Left lobe of liver (tissue), 2 donors: ENCODE measurements at regions not wholly inside any gene's neighbourhood (a gene's known extent, or its start where the extent isn't known, plus 50 kb on each side); places are given as distances from the start of the nearest gene placed in this dataset.
A peak's percentile ranks its signal among the peaks of the same experiment; 100 is the strongest.

Experiments
- ATAC-seq: fragments of 200-7000 bp; cut with Tn5 transposase; one replicate; pipeline ENCODE4 v1.9.1; 2020; ENCODE audit warnings: mild to moderate bottlenecking, moderate library complexity
- DNase-seq: peaks from one replicate; pipeline ENCODE4 v3.0.0-alpha.2; 2020; ENCODE audit warnings: low spot score
- donor health status: DM: no; HTN: no; CAD: no; lungs with moderate emphysema.
- donor health status: DM: no; HTN: yes; CAD: no.

DNA sequence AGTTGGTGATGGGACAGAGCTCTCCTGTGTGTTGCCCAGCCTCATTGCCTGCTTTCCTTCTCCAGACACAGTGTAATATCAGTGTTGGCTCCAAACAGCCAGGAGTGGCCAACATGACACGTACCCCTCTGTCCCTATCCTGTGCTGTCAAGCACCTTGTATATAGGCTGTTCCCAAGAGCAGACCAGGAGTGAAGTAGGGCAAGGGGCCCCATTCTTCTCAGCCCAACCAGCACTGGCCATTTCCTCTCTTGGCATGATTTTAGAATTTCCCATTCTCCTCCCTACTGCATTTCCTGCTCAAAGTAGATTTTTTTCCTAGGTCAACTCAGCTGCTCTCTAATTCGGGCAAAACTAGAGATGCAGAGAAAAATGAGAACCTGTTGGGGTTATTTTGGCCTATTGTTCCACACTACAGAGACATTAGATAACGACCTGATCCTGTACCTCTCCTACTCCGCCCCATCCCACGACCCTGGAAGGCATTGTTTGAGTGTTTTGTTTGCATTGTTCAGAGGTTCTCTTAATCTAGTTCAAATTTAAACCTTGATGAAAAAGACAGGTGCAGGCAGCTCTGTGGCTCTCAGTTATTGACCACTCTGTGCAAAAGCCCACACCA is 95.6 kb downstream of the RASSF10 start:
- DNase-seq (no peak), ATAC-seq (no peak)

DNA sequence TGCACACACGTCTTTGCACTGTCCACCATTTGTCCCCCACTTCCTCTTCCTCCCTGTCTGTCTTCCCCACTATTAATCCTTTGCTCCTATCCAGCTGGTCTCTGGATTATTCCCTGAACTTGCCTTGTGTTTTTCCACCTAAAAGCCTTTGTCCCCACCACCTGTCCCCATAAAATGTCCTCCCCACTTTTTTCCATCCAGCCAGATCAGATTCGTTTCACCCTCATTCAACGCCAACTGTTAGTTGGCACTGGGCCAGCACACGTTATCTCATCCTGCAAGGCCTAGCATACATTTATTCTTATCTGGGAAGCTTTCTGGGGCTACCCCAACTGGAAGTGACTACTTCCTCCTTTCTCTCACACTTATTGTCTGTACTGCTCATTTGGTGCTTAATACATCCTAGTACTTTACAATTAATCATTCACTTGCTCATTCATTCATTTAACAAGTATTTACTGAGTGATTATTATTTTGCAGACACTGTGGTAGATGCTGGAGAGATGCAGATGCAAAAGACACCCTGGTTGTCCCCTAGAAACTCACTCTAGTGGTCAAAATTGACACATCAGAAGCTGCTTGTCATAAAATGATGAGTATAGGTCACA is 96.2 kb downstream of the RASSF10 start:
- ATAC-seq (no peak), DNase-seq (no peak)

DNA sequence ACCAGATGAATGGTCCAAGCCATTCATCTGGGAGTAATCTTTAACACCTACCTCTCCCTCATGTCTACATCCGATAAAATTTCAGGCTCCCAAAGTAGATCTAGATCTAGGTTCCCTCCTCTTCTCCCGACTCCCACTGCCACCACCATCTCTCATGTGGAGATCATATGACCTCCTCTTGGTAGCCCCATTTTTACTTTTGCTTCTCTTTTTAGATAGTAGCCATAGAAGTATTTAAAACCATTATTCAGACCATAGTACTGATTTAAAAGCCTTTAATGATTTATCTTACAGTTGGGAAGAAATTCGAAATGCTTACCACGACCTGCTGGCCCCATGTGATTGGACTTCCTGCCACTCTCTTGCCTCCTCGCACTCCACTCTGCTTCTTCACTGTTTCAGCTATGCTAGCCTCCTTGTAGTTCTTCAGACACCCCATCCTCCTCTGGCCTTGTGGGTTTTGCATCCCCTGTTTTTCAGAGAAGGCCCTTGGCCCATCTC is 98.5 kb downstream of the RASSF10 start:
- ATAC-seq (no peak), DNase-seq (no peak)

DNA sequence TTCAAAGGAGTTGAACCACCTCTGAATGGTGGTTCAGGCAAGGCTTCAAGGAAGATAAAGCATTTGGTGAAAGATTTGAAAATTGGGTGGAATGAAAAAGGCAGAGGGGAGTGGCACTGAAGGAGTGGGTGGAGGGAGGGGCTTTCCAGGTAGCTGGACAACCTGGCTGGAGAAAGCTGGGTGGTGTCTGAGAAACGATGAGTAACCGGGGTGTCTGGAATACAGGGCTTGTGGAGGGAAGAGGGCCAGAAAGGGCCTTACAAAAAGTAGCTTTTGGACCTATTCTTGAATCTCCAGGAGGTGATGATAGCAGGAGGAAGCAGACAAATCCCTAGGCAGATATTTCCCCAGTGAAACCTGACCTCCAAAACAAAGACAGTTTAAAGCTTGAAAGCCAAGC is 99.3 kb downstream of the RASSF10 start:
- DNase-seq (no peak), ATAC-seq (no peak)

DNA sequence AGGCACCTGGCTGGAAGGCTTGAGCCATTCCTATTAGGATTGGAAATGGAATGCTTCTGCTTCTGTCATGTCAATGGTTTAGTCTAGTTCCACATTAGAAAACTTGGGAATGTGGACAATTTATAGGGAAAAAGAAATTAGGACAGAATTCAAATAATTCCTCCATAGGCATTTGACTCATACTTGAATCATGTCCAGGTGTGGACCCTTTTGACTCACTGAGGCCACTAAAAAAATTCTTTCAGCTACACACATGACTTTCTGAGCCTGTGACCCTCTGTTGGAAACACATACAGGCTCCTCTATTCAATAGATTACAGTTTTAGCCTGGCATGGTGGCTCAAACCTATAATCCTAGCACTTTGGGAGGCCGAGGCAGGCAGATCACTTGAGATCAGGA is 100.5 kb downstream of the RASSF10 start:
- no peak for ATAC-seq
- no peak for DNase-seq

DNA sequence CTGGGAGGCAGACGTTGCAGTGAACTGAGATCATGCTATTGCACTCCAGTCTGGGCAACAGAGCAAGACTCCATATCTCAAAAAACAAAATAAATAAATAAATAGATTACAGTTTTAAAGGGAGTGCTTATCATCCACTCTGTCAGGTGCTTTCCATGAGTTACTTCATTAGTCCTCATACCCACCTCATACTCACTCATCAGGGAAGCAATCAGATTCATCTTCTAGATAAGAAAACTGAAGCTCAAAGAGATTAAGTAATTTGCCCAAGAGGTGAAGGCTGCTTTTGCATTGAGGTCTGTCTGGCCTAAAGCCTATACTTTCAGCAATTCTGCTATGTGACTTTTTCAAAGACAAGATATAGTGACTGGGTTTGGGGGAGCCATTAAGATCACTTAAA is 101.0 kb downstream of the RASSF10 start:
- ATAC-seq (no peak), DNase-seq (no peak)

DNA sequence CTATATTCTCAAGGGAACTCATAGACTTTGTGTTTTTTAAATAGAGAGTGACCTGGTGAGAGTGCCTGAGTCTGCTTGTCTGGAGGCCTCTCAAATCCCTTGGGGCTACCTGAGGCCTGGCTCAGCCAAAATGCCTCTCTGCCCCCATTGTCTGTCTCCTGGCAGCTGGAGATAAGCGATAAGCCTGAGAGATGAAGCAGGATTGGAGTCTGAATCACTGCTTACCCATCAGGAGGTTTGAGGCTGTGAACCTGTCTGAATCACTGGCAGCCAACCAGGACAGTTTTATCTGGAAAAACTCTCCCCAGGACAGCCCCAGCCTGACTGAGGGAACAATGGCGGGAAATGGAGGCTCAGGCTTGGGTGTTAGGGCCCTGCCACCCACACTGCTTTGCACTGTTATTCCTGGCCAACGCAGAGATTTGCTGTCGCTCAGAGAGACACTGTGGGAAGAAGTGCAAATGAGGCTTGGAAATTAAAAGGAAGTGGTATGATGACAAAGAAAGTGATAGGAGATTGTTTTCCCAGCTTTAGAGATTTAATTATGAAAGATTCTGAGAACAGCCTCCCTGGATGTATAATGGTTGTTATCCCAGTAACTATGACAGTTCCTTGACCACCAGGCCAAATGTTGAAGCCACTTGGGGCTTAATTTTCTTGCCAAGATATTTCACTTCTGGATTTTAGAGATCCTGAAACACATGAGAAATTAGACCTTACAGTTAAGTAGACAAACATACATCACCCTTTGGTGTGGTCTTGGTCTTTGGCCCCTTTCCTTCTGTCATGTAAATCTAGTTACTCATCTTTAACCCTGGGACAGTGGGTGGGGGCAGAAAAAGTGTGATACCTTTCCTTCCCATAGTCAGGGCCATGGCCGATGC is 102.1 kb downstream of the RASSF10 start:
- peak; percentile 13 for ATAC-seq

DNA sequence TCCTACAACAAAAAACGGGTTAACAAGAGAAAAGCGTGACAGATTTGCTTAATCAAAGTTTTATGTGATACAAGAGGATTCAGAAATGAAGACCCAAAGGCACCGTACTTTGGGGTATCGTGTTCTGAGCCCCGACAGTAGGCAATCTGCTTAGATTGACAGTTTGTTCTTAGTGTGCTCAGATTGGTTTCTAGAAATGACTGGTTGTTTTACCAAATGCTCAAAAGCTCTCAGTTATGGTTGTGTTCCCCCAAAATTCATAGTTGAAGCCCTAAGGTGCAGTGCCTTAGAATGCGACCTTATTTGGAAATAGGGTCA is 102.7 kb downstream of the RASSF10 start:
- ATAC-seq (no peak), DNase-seq (no peak)

More for the DNA sequence above, 102.1 kb downstream of the RASSF10 start:
- DNase-seq: no peak

DNA sequence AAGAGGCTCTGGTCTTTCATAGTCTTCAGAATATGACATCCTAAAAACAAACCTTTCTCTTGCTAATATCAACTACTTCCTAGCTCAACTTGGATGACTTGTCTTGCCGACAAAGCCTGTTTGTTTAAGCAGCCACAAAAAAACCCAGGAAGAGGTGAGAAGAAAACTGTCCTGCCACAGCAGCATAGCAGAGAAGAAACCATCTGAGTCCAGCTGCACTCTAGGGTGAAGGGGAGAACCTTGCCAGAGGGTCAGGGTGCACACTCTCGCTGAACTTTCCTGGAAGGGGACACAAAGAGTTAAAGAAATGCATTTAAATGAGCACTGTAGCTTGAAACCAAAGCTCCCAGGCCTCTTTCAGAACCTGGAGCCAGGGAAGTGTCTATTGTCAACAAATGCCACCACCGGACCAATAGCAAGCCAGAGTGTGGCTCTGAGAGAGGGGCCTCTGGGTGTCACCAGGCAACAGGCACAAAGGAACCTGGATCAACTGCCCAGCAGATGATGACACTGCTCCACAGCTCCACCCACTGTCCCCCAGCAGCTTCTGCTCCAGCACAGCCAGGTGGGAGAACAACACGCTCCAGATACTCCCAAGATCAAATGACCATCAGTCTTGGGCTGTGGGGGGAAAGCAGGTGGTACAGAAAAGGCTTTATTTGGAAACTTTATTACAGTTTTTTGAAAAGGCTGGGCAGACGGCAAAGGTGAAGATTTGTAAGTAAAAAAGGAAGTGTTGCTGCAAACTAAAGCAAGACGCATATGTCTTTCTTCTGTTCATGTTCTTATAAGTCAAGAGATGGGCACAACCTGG is 105.7 kb downstream of the RASSF10 start:
- ATAC-seq (no peak), DNase-seq (no peak)

DNA sequence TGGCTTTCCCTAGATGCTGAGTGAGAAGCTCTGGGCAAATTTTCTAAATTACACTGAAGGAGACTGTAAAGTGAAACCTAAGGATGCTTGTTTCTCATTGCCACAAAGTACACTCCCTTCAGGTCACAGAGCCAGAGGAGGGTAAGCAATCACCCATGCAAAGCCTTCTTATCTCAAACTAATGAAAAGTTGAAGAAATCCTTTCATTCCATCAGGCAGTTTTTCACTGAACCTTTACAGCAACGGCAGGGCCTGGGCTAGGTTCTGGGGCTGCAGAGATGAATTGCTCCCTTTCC is 106.2 kb downstream of the RASSF10 start:
- ATAC-seq (no peak), DNase-seq (no peak)

DNA sequence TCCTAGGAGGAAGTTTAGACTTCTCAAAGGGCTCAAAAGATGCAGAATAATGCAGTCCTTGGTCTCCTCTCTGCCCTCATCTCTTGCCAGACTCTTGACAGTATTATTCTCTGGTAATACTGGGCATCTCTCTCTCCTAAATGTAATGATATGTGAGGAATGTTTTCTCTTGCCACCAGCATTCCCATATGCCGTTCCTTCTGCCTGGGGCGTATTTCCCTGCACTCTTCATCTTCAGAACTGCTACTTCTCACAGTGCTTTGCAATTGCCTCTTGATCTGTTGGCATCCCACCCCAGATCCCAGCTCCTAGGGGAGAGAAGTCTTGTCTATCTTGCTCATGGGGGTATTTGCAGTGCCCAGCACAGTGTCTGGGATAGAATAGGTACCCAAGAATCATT is 107.4 kb downstream of the RASSF10 start:
- ATAC-seq: no peak
- DNase-seq: no peak

DNA sequence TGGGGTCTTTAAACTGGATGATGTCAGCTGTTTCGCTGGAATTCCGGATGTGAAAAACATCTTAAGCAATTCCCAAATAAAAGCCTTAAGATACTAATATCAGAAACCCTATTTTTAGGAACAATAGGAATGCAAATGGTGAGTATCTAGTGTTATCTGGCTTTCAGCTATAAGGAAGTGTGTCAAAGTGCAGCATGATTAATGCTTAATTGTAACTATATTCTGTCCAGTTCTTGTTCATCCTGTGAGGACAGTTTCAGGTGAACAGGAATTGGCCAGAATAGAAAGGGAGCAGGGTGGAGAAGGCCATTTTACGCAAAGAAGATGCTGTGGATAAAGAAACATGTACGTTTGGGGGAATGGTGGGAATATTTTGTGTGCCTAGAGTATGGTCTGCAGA is 108.2 kb downstream of the RASSF10 start:
- ATAC-seq: no peak
- DNase-seq: no peak

DNA sequence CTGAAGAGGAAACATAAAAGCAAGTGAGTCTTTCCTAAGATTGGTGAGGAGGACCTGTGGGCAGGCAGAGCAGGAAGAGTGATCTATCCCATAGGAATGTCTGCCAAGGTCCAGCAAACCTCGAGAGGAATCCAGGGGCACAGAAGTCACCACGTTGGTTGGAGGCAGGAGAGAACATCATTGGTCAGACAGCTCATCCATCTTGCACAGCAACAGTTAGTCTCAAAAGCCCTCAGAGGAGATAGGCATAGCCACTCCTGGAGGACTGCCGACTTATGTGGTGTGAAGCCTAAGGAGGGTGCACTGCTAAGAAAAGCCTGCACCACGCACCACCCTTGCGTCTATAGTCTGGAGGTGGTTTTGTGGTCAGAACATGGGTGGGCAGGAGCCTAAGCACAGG is 109.1 kb downstream of the RASSF10 start:
- ATAC-seq (no peak), DNase-seq (no peak)

DNA sequence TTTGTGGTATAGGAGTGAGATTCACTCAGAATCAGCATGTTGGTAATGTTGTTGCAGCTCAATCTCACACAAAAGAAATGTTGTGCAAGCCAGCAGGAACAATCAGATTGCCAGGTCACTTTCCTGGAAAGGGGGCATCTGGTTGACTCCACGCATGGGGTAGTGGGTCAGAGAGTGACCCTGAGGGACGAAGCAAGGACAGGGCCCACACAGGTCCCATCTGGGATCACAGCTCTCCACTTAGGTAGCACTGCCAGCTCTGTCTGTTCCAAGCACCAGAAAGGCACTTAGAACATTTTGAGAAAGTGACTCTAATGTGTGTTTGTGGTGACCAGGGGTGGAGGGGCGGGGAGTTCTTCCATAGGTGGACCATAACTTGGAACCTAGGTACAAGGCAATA is 109.5 kb downstream of the RASSF10 start:
- DNase-seq: no peak
- no peak for ATAC-seq

DNA sequence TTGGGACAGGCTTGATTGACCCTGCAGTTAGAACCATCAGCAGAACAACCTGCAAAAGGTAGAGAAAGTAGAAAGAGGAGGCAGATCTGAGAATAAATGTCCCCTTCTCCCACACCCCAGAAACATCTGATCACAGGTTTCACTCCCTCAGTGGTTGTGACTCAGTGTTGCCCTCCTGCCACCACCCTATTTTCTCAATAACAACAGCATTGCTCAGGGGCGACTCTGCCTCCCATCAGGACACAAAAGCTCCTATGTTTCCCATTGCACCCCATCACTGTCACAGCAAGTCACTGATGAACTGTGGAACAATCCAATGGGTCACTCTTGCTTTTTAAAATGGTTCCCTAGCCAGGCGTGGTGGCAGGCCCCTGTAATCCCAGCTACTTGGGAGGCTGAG is 110.2 kb downstream of the RASSF10 start:
- DNase-seq (no peak), ATAC-seq (no peak)

DNA sequence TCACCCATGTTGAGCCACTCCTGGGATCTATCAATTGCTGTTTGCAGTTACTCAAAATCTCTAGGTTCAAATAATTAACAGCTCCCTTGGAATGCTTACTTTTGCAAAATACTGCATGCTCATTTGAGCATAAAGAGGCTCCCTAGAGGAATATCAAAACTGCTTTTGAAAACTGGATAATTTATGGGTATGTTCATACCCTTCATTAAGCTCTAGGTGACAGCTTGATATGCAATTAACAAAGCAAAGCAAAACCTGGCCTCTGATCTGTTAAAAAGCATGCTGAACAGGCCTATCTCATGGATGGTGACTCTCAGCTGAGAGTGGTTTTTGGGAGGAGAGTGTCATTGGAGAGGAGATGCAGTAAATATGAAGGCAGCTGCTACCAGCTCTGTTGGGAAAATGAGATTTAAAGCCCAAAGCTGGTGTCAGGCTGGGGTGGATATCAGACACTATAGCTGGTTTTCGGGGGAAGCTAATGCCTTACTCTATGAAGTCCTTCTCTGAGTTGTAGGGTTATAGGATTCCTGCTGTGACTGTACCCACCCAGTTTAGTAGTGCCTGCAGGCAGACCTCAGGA is 110.9 kb downstream of the RASSF10 start:
- DNase-seq: no peak
- ATAC-seq: no peak

DNA sequence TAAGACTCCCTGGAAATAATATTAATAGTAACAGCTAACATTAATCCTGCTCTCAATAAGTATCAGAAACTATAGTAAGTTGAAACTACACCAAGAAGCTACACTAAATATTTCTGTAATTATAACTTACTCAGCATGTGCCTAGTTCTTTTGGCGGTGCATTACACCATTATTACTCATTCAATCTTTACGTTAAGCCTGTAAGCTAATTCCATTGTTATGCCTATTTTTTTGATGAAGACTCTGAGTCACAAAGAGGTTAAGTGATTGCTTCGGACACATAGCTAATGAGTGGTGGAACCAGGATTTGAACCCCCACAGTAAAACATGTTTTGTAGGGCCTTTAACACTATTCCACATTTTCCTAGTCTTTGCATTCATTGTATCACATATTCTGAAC is 111.6 kb downstream of the RASSF10 start:
- ATAC-seq: no peak
- no peak for DNase-seq

DNA sequence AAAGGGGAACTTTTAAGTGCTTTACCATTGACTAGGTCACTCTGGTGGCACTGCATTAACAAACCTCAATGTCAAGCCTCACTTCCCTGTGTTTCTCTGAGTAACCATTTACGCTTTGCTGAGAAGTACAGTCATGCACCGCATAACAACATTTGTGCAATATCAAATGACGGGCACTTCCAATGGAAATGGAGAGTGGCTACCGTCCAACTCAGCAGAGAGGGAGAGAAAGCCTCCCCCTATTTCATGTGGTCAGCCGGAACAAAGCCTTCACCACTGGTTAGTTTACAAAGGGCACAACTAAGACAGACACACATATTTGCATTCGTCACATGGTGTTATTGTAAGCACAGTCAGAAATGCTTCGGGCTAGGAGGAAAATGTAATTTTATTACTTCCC is 117.3 kb downstream of the RASSF10 start:
- DNase-seq (no peak), ATAC-seq (no peak)

DNA sequence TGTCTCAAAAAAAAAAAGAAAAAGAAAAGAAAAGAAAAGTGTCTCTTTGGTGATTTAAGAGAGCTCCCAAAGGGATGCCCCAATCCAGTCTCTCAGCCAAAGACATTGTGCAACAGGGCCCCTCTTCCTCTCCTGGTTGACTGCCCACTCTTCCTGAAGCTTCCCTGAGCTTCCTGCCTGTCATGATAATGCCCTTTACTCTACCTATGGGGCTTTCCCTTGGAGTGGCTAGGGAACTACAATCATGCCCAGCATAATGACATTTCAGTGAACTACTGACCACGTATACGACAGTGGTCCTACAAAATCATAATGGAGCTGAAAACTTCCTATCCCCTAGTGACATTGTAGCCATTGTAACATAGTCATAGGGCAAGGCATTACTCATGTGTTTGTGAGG is 118.0 kb downstream of the RASSF10 start:
- ATAC-seq (no peak), DNase-seq (no peak)

DNA sequence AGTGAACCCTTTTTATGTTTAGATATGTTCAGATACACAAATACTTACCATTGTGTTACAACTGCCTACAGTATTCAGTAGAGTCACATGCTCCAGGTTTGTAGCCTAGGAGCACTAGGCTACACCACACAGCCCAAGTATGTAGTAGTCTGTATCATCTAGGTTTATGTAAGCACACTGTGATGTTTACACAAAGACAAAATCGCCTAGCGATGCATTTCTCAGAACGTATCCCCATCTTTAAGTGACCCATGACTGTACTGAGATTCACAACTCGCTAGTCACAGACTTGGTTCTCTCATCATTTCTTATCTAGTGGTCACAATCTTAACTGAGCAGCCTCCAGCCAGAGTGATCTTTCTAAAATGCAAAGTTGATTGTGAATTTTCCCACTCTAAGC is 119.2 kb downstream of the RASSF10 start:
- no peak for DNase-seq

DNA sequence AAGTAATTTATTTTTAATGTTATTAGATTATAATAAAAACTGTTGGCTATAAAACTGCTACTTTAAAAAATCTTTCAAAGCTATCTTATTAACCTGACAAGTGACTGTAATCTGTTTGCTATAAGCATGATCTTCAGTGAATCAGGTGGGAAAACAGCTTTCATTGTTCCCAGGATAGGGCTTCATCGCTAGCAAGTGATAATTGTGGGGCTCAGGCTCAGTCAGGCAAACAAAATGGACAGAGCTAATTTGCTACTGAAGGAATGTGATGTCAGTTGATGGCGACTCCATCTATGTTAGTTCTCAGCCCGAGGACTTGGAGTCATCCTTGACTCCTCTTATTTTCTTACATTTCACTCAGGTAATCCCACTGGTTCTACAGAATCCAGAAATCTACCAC is 125.0 kb downstream of the RASSF10 start:
- ATAC-seq: no peak
- no peak for DNase-seq

More for the DNA sequence above, 119.2 kb downstream of the RASSF10 start:
- no peak for ATAC-seq
